Activated CD4-positive, alpha-beta T cell treated with anti-CD3 and anti-CD28 coated beads, Interleukin-2, amount 50 U/mL, for 48 hours (primary cell): ENCODE measurements at regions not wholly inside any gene's neighbourhood (a gene's known extent, or its start where the extent isn't known, plus 50 kb on each side); places are given as distances from the start of the nearest gene placed in this dataset.

Experiments
- DNase-seq, 2 experiments: peaks; one replicate each; pipeline ENCODE4 v3.0.0-alpha.2; 2020

DNA sequence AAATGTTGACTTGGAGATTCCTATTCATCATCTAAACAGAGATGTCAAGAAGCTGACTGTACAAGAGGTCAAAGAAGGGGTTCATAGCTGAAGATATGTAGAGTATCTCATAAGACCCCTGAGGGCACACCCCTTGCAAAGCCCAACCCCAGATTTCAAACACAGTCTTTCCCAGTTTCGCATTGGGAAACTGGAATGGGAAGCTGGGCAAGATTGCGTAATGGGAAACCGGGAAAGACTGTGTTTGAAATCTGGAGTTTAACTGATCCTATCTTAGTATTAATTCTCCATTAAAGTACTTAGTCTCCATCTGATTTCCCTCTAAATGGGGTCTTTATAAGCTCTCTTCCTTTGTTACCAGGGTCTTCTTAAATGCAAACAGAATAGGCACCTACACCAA lies 99.5 kb downstream of the FAM76B start:
- no peak for DNase-seq

GRCh38 chr11:95688501-95689222 lies 100.9 kb downstream of the FAM76B start:
- no peak for DNase-seq

- DNase-seq = no peak
These were observed 101.6 kb downstream of the FAM76B start for GRCh38 chr11:95688015-95688414.

DNA sequence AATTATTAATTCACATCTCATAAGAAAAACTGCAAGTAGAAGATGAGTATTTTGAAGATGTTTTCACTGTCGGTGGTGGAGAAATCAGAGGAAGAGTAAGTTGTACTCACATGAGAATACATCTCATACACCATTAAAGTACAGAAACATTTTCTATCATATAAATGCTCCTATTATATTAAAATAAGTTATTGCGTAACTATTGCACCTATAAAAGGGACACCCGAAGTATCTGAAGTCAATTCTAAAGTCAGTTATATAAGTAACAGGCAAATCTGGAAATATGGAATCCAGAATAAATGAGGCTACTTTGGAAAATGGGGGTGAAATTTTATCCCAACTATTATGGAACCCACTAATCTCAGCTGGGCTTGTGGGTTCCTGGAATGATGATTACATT lies 103.3 kb downstream of the FAM76B start:
- no peak for DNase-seq

DNA sequence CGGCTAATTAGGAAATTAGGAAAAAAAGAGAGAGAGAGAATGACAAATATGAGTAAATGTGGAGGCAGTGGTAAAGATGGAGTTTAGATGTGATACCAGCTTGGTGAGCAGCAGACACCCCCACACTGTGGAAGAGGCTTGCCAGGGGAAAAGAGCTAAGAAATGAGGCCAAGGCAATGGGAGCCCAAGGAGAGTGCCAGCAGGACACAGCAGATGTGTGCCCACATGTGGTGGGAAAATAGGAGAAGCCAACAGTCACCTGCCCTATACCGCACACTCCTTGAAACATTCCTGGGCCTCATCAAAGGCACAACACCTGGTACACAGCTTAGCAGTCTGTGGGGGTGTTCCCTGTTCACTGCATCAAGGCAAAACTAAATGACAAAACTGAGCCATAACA lies 104.9 kb downstream of the FAM76B start:
- DNase-seq = no peak

DNA sequence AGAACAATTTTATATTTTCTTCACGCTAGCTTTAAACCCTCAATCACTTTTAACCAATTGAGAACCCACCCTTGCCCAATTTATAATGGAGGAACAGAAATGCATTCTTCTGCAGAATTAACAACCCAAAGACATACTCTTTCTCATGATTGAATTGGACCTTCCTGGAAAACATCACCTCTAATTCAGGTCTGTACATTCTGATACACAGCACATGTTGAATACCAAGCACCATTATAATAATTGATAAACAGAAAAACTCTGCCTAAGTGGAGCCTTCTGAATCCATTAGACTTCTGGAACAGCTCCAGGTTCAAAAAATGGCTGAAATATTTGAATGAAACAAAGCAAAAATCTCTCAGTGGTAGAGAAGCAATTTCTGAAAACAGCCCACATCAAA lies 105.4 kb downstream of the FAM76B start:
- DNase-seq = no peak

DNA sequence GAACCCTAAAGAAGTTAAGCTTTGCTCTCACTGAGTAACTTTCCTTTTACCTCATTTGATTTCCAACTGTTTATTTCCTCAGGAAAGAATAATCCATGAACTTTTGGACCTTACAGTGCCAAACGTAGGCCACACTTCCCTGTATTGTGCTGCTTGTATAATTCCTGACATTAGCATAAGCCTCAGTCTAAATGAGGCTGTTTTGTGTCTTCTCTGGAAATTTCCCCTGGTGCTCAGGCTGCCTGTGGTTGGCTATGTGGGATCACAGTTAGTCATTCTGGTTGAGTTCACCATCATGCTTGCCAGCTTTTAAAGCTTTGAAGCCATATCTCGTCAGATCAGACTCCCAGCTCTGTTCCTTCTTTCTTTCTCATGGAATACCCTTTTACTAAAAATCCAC lies 107.0 kb downstream of the FAM76B start:
- peak; percentile 42 to 51 for DNase-seq

DNA sequence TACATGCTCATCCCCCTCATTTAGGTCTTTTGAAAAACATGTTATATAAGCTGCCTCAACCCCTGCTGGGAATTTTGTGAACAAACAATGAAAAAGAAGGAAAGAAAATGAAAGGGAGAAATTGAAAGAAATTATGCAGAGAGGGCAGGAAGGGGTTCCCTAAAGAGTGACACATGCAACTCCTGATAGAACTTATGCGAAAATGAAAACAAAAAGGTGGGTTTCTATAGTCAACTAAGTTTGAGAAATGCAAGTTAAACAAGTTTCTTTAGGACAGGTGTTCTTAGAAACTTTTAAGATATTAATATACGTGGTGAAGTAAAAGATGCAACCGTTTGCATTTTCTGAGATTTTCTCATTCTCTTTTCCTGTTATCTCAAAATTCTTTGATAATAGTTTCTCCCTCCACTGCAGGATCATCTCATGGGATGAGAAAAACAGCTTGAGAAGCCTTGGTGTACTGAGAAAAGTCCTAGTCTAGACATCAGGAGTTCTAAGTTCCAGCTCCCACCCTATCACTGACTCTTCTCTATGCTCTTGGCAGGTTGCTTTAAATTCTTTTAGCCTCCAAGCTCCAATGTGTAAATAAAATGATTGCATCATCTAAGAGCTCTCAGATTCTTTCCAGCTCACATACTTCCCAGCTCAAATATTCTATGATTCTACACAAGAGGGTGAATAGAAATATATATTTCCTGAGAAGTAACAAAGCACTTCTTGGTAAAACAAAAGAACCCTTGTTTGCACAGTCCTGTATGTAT lies 109.2 kb downstream of the FAM76B start:
- DNase-seq = no peak

- no peak for DNase-seq
These were observed 110.6 kb downstream of the FAM76B start for GRCh38 chr11:95678988-95679387.

DNA sequence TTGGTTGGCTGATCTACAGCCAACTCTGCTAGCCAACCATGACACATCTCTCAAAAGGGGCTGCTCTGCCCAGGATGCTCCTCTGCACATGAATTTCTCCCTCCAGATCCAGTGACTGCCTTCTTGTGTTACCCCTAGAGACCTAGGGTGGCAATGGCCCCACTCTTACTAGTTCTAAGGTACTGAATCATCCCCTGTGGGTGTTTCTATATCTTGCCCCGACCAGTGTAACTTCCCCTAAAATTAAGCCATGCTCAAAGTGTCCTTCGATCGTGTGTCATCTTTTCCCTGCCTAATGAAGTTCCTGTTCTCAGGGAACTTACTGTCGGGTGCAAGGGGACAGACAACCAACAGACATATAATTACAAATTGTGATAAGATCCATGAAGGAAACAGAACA lies 113.3 kb downstream of the FAM76B start:
- no peak for DNase-seq

DNA sequence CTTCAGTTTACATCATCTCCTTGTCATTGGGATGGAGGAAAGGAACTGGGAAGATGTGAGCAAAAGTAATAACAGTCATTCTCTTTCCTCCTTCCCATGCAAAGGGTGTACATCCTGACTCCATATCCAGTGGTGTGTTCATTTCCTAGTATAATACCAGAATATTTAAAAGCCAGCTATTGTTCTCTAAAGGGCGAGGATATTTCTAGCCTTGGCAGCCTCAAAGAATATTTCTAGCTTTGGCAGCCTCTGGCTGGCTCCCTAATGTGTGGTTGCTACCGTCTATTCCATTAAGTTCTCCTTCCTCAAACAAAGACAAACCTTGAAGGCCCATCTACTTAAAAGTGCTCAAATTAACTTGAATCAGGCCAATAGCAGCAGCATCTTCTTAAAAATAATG lies 114.0 kb downstream of the FAM76B start:
- DNase-seq = no peak

- DNase-seq = peak; percentile 38 to 61
These were observed 114.8 kb downstream of the FAM76B start for GRCh38 chr11:95674657-95675358.

GRCh38 chr11:95671768-95672167 lies 117.8 kb downstream of the FAM76B start:
- no peak for DNase-seq

DNA sequence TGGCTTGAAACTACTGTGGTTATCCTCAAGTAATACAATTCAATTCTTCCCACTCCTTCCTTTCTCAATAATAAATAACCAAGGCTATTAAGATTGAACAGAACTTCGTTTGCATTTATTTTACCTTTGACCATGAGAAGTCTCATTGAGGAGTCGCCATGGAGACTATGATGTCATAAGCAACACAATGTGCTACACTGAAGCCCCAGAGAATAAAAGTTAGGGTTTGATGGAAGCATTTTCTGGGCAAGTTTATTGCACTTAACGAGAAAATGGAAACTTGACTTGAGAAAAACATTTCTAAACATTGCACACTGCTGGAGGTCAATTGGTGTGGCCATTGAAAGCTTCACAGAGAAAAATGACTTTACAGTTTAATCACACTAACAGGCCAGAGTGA lies 121.5 kb downstream of the FAM76B start:
- no peak for DNase-seq

DNA sequence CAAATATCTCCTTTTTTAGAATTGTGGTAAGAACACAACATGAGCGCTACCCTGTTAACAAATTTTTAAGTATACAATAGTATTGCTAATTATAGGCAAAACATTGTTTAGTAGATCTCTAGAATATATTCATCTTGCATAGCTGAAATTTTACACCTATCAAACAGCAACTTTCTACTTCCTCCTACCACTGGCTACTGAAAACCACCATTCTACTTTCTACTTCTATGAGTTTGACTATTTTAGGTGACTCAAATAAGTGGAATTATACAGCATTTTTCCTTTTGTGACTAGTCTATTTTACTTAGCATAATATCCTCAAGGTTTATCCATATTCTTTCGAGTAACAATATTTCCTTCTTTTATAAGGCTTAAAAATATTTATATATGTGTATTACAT lies 128.4 kb downstream of the FAM76B start:
- DNase-seq = no peak

GRCh38 chr11:95660038-95660437 lies 129.5 kb downstream of the FAM76B start:
- no peak for DNase-seq

DNA sequence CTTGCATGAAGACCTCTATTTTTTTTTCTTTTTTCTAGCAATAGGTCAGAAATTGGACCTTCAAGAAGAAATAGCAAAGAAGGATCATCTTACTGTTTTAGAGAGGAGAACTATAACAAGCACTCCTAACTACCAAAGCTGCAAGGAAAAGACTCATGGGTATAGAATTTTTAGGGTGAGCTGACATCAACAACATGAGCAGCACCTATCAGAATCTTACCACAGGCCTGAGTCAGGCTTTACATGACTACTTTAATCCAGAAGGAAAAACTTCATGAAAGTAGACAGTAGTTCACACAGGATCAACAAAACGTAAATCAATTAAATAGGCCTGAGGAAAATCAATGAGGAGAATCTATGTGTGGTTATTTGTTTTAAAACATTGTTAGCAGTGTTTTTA lies 130.5 kb downstream of the FAM76B start:
- DNase-seq = no peak

DNA sequence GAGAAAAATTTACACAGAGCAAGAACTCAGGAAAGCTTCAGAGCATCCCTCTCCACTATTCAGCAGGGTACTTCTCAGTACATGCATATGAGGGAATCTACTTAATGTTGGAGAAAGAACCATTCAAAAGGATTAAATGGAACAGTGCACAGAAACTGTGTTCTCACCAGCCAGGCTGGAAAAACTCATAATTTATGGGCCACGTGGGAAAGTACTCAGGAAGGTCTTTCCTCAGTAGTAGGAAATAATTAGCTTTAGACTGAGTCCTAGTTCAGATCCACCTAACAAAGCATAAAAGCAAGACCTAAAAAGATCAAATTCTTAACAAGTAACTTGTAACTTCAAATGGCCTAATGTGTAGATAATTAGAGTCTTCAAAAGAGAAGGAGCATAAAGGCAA lies 134.0 kb downstream of the FAM76B start:
- no peak for DNase-seq

DNA sequence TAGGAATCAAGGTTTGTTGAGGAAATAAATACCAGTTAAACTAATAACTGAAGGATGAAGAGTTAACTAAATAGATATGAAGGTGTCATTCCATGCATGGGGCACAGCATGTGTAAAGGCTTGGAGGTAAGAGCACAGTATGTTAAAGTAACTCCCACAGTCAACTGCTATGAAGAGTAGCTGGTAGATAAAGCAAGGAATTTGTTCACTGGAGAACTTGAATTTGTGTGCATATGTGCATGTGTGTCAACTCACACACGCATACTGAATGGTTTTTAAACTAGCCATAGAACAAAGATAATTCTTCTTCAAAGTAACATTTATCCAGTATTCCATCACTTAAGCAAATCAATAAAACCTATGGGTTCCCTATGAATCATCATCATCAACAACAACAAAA lies 135.9 kb downstream of the FAM76B start:
- DNase-seq = no peak

DNA sequence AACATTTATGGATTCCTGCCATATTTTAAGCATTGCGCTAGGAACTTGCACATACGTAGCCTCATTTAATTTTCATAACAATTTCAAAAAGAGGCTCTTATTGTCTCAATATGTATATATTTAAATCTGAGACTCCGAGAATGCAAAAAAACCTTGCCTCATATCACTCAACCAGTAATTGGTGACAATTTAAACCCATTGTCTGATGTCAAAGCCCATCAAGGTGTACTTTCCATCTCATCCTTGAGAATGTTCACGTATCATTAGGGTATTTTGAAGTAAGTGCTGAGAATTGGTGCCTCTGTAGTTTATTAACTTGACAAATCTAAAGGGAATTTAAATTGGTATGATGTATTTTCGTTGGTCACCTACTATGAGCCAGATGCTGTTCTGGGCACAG lies 136.5 kb downstream of the FAM76B start:
- no peak for DNase-seq

DNA sequence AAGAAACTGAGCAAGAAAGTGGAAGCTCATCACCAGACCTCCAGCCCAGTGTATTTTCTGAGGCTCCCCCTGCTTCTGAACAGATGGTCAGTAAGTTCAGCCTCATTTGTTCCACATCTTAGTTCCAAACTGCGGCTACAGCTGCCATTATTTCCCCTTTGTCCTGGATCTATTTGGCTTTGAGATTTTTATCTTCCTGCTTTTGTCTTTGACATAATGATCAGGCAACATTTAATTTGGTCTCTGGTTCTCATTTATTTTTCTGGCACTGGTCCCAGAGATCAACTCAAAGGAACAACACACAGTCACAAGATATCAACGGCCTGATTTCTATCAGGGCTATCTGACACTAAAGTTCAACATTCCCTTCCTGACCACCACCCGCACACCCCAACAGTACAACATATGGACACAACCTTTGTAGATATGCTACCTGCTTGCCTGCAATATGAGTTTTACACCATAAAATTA lies 137.5 kb downstream of the FAM76B start:
- no peak for DNase-seq

DNA sequence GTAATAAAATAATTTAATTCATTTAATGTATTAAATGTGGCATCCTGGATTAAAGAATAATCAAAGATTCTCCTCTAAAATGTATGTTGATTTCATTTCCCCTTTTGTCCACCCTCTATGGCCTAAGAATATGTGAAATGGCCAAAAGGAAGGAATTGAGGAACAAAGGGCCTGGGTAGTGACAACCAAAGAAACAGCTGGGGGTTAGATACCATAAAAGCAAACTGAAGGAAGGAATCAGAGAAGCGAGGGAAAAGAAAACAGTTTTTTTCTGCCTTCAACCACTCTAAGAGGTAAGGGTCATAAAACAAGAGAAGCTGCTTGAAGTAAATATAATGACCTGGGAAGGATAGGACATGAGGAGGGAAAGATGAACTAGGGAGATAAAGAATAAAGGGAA lies 139.3 kb downstream of the FAM76B start:
- DNase-seq = no peak

- DNase-seq = no peak
These were observed 141.7 kb downstream of the FAM76B start for GRCh38 chr11:95647871-95648270.

DNA sequence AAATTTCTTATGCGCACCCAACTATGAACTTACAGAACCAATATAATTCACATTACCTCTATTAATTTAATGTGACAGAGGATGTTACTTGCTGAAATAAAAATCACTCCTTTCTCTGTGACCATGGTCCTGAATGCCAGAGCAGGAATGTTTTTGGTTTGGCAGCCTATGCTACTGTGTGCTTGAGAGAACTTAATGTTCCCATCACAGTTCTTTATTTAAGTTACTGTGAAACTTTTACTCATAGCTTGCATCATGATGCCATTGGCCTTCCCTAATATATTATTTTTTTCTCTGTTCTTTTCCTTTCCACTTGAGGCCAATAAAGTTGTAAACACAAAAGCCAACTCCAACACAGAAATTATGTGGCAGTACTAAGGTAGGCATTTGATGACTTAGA lies 142.2 kb downstream of the FAM76B start:
- DNase-seq = no peak
